ENCODE measurements at regions not wholly inside any gene's neighbourhood (a gene's known extent, or its start where the extent isn't known, plus 50 kb on each side); places are given as distances from the start of the nearest gene placed in this dataset.
"Not testable (repeated sequence)": the region's sequence is repeated elsewhere in the genome, so short reads cannot be mapped to it uniquely, and the experiment has no call there.

DNA sequence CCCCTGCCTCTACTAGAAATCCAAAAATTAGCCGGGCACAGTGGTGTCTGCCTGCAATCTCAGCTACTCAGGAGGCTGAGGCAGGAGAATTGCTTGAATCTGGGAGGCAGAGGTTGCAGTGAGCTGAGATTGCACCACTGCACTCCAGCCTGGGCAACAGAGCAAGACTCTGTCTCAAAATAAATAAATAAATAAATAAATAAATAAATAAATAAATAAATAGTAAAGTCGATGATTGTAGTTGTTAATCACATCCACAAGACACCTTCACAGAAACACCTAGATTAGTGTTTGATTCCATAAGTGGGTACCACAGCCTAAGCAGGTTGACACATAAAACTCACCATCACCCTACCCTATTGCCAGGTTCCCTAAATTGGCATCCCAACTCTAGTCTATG lies 1199.0 kb downstream of the TYW1 start:
- DNase-seq = not testable (repeated sequence)

DNA sequence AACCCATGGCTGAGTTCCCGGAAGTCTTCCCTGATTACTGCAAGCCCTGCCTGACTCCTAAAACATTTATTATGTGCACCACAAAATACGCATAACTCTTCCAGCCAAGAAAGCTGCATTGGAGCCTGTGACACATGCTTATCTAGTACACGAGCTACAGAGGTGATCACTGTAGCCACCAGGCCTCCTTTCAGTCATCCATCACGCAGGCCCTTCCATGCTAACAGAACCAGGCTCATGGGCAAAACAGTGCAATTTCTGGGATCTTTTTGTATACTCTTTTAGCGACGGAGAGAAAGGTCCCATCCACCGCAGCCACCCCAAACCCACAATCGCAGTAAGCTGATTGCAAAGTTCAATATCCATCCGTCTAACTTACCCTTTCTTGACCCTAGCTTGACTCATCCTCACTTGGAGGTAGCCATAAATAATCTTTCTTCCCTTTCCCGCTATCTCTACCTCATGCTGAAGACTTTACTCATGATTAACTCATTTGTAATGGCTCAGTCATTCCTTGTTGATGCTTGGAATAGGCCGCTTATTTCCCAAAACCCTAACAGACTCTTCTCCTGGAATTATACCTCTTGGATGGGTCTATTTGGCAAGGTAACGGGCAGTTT lies 1203.5 kb downstream of the TYW1 start:
- DNase-seq = peak; percentile 48

DNA sequence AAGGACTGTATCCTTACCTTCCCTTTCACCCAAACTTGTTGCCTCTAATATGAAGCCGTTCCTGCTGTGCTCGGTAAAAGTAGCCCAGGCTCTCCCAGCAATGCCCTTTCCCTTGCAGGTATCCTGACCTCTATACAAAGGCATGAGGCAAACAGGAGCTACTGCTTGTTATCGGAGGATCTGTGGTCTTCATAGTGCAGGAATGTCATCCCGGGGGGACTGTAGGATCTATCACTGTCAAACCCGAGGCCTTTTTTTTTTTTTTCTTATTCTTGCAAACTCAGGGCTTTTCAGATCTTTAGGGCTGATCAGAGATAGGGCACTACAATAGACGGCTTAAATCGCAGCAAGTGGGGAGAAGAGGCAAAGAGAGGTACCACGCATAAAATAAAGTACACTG lies 1206.6 kb downstream of the TYW1 start:
- DNase-seq = no peak

DNA sequence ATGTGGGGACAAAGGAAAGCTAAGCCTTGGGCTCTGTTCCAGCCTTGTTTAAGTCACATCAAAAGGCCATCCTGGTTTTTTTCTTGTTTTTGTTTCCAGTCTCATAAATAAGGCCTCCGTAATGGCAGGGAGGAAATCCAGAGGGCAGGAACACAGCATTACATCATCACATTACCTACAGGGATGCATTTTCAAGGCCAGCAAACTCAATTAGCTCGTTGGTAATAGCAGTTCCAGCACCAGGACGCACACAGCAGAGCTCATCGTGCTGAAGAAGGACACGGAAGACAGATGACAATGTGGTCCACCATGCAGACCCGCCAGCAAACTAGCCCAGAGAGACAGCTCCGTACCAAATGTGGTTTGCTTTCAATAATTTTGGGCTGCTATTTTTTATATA lies 1209.2 kb downstream of the TYW1 start:
- DNase-seq = no peak

DNA sequence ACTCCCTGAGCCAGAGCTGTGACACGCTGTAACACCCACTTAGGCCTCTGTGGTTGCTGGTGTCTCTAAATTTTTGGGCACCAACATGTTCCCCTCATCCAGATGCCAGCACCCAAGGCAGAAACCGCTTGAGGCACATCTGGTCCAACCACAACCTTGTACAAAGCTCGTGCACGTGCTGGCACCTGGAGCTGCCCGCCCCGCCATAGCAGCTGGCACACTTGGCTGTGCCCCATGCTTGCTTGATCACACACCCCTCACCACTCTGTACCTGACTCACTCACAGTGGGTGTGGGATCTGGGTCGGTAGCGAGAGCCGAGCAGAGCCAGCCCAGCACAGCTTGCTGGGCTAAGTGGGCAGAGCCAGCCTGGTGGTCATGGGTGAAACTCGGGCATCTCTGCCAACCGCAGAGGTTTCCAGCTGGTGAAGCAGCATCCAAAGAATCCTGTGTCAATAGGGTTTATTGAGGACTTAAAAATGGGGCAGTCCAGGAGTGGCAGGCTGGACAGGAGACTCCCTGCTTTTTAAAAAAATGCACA lies 1210.4 kb downstream of the TYW1 start:
- DNase-seq = no peak

DNA sequence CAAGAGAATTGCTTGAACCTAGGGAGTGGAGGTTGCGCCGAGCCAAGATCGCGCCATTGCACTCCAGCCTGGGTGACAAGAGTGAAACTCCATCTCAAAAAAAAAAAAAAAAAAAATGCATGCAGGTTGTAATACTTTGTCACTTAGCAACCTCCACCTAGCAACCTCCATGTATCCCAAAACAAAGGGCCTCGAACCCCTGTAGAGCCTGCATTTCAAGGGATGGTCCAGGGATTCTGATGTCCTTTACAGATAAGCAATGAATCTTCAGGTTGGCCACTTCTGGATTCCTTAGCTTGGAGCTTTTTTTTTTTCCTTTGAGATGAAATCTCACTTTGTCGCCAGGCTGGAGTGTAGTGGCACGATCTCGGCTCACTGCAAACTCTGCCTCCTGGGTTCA lies 1211.0 kb downstream of the TYW1 start:
- DNase-seq = no peak

DNA sequence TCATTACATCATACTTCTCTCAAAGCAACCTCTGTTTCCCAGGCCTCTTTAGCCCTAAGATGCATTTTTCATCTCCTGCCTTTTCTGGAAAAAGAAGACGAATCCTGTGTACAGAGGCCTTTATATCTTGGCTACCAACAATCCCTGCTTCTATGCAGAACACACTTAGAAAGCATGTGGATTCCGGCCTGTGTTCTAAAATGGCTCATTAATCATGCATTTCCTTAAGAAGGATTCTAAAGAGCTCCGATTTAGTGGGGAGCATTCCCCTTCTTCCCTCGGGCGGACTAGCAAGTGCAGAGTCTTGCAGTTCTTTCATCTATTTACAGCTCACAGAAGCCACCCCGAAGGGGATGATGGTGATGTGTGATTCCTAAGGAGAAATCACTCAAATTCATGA lies 1212.9 kb downstream of the TYW1 start:
- no peak for DNase-seq

DNA sequence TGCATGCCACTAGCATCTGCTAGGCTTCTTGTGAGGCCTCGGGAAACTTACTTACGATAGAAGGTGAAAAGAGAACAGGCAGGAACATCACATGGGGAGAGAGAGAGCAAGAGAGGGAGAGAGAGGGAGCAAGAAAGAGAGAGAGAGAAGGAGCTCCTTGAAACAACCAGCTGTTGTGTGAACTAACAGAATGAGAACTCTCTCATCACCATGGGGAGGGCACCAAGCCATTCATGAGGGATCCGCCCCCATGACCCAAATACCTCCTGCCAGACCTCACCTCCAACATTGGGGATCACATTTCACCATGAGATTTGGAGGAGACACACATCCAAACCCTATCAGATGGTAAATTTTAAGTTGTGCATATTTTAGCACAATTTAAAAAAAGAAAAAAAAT lies 1217.2 kb downstream of the TYW1 start:
- no peak for DNase-seq

DNA sequence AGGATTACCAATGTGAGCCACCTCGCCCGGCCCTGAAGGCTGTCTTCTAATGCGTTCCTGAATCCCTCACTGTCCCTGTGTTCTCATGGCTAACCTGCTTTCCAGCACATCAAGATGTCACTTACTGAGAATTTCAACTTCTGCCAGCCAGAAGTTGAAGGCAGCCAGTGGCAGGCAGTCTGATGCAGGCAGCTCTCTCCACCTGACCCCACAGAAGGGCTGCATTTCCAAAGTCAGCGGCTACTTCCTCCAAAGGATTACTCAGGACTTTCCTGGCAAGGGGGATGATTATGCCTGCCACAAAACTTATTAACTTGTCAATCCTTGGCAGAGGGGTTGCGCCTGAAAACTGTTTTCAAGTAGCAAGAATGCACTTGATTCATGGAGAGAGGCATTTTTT lies 1219.4 kb downstream of the TYW1 start:
- DNase-seq = no peak

DNA sequence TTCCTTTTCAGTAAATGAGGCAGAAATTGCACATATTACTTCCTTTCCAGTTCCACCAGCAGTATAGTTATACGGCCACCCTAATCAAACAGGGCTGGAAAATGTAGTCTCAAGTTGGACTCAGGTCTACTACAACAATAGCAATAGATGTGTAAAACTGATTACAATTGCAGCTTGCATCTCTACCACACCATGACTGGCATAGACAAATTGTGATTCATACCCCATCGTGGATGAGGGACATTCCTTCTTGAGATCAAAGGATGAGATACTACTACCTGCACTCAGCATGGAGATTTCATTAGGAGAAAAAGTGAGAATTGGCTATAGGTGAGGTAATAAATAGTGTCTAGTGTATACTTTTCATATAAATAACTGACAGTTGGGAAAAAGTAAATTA lies 1220.8 kb downstream of the TYW1 start:
- no peak for DNase-seq

DNA sequence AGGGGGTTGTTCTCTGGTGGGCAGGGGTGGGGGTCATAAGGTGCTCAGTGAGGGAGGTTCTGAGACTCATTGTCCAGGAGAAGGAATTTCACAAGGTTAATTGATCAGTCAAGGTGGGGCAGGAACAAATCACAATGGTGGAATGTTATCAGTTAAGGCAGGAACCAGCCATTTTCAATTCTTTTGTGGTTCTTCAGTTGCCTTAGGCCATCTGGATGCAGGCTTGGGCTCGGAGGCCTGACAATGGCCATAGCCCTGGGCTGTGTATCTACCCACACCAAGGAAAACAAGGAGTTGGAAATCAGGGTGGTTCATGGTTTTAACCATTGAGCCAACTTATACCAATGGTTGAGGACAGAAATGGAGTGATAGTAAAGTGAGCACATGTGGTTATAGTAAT lies 1221.8 kb downstream of the TYW1 start:
- no peak for DNase-seq

DNA sequence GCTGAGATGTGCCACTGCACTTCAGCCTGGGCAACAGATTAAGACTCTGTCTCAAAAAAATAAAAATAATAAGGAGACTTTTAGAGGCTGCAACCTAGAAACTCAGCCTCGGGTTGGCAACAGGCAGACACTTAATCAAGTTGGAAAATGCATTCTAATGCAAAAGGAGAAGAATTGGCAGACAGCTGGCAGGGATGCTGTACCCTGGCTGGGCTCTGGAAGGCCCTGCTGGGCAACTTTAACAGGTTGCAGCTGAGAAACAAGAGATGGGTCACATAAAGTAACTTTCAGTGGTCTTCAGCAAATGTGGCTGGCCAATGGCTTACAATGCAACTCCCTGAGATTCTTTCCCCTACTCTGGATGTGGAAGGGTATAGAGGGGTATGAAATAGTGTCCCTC lies 1225.7 kb downstream of the TYW1 start:
- DNase-seq = no peak

DNA sequence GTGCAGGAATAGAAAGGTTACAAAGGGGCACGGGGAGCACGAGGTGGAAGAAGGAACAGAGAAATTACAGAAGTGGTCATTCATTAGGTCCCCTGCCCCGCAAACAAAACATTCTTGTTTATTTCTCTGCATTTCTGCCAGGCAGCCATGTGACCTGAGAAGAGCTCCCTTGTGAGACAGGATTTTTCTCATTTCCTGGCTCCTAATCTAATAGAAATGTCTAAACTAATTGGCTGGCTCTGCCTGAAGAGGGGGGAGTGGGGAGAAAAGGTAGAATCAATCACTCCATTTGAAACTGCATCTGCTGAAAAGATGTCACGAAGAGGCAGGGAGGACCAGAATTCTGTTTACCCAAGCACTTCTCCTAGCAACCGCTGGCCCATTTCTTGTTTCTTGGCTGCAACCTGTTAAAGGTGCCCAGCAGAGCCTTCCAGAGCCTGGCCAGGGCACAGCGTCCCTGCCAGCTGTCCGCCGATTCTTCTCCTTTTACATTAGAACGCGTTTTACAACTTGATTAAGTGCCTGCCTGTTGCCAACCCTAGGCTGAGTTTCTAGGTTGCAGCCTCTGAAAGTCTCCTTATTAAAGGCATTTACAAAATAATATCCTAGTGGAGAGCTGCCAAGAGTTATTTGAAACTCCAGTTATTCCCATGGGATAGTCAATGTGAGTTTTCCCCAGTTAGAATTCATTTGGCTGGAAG lies 1227.6 kb downstream of the TYW1 start:
- DNase-seq = peak; percentile 58

DNA sequence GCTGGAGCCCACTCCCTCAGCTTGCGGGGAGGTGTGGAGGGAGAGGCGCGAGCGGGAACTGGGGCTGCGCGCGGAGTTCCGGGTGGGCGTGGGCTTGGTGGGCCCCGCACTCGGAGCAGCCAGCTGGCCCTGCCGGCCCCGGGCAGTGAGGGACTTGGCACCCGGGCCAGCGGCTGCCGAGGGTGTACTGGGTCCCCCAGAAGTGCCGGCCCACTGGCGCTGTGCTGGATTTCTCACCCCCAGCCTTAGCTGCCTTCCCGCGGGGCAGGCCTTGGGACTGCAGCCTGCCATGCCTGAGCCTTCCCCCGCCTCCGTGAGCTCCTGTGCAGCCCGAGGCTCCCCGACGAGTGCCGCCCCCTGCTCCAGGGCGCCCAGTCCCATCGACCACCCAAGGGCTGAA lies 1234.4 kb downstream of the TYW1 start:
- not testable (repeated sequence) for DNase-seq

DNA sequence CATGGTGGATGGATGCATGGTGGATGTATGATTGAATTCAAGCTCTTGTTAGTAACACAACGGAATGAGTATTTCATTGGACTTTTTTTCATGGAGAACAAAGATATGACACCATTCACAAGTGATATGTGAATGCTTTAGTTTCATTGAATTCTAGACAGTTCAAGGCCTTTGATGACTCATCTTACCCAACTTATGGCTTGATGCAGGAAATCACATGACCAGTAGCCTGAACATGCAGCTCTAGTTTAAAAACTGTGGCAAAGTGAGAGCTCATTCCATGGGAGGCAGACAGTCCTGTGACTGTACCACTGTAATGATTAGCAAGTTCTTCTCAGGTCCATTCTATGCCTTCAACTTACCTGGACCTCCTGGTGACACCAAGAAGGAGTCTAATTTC lies 1239.3 kb downstream of the TYW1 start:
- DNase-seq = peak; percentile 54

DNA sequence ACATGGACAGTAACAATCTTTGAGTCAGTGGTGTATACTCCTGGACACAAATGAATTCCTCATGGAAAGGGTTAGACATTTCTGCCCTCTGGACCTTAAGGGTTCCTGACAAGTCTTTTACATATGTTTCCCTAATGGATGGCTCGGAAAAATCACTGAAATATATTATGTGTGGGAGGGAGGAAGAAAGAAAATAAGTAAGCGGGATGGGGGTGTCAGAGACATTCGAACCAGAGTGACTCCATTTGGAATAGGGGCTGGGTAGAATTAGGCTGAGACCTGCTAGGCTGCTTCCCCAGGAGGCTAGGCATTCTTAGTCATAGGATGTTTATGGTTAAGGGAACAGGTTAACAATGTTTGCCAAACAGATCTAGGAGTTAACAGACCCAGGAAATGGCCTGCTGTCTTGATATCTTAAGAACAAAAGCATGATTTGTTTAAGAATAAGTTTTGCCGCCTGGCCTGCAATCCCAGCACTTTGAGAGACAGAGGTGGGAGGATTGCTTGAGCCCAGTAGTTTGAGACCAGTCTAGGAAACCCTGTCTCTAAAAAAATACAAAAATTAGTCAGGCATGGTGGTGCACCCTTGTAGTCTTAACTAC lies 1241.7 kb downstream of the TYW1 start:
- DNase-seq = no peak

DNA sequence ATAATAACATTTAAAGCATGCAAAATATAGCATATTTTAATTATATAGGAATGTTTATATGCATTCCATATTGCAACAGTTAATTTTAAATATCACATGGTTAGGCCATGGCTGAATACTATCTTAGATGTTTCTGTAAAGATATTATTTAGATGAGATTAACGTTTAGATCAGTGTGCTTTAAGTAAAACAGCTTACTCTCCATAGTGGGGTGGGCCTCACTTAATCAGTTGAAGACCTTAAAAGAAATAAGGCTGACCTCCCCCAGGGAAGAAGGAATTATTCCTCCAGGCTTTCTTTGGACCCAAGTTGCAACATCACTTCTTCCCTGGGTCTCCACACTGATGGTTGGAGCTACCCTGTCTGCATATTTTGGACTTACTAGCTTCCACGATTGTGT lies 1246.5 kb downstream of the TYW1 start:
- no peak for DNase-seq

DNA sequence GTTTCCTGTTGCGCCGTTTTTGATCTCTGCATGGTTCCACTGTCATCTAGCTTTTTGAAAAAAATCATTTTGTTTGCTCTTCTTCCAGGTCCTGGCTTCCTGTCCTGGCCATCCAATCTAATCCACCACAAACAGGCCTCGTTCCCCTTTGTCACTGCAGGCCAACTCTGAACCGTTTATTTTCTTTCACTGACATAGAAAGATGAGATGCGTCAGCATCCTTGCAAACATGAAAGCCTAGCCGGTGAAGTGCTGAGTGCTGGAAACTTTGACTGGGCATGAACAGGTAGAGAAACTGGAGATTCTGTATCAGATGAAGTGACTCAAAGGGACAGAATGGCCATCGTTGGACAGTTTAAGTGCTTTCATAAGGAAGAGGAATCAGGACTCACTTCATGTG lies 1247.8 kb downstream of the TYW1 start:
- DNase-seq = no peak

DNA sequence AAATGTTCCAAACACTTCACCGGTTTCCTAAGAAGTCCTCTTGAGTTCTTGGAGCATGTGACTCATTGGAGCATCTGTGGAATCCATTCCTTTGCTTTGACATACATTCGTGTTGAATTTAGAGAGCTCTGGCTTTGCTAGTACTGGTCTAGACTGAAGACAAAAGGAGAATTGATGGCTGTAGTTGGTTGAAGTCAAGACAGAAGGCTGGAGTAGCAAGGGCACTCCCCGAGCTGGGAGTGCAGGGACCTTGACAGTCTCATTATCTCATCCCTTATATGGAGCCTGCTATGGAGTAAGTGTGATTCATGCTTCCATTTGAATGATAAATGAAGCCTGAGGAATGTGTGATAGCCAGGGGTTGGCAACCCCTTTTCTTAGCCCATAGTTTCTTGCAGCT lies 1249.1 kb downstream of the TYW1 start:
- DNase-seq = peak; percentile 93

DNA sequence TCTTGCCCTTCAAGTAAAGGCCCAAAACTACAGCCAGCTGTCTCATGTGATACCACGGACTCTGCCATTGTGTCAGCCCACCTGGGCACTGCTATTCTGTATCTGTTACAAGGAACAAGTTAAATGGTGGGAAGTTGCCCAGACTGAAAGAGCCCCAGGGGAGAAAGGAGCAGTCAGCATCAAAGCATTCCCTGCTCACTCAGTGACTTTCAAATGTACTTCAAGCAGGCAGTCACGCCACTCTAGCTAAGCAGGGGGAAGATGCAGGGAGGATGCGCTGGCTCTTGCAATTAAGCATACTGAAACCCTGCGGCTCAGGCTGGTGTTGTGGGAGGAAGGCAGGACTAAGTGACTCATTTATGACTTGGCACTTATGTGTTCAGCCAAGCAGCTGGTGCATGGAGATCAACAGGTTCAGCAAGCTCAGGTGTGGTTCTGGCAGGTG lies 1249.6 kb downstream of the TYW1 start:
- peak; percentile 55 for DNase-seq

DNA sequence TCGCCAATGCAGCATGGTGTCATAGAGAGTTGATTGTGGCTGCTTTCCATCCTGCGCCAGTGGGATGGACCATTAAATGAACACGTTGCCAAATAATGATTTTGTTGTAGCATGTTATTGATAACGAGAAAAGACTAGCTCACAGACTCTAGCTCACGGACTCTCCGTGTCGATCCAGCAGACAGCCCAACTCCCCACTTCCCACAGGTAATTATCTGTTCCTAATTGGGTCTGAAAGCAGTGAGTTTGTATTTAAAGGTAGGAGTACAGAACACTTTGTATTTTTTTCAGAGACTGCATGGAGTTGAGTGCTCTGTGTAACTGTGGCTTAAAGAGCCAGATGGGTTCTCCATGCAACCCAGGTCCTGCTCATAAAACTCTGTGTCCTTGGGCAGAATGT lies 1250.5 kb downstream of the TYW1 start:
- DNase-seq = no peak

DNA sequence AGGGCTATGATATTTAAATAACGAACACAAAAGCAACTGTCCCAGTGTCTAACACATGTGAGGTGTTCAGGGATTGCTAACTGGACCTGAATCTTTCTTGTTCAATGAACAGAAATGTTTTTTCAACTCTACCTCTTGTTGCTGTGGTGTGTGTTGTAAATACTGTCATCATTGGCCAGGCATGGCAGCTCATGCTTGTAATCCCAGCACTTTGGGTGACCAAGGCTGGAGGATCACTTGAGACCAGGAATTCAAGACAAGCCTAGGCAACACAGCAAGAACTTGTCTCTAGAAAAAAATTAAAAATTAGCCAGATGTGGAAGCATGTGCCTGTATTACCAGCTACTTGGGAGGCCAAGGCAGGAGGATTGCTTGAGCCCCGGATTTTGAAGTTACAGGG lies 1250.9 kb downstream of the TYW1 start:
- DNase-seq = no peak

DNA sequence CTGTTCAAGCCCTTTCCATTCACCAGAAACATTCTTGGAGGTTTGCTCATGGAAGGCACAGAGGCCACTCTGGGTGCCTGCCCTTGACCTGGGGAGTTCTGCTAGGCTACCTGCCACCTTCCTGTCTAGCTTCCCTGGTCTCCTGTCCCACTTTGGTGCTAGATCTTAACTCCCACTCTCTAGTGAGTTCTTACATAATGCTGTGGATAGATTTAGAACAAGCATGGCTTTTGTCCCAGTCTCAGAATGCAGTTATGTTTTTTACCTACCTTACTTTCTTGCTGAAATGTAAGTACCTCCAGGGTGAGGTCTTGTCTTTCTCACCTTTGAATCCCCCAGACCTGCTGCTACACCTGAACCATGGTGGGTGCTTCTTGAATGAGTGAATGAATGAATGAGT lies 1252.3 kb downstream of the TYW1 start:
- no peak for DNase-seq

DNA sequence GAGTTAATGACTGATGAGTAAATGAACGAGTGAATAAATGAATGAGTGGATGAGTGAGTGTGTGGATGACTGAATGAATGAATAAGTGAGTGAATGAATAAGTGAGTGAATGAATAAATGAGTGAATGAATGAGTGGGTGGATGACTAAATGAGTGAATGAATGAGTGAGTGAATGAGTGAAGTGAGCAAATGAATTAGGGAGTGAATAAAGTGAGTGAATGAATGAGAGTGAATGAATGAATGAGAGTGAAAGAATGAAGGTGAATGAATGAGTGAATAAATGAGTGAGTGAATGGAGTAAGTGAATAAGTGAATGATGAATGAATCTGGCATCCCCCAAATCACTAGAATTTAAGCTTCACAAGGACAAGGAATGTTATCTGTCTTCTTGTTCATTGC lies 1253.0 kb downstream of the TYW1 start:
- no peak for DNase-seq

Data from fibroblast of skin of right quadriceps (primary cell).